Smooth muscle cell (in vitro differentiated cells): ENCODE measurements at regions not wholly inside any gene's neighbourhood (a gene's known extent, or its start where the extent isn't known, plus 50 kb on each side); places are given as distances from the start of the nearest gene placed in this dataset.

ENCODE experiments used
- DNase-seq: peaks from one replicate; lab custom pipeline; 2025; ENCODE audit not compliant: unreplicated experiment; lab: John Stamatoyannopoulos, UW
- H2AFZ ChIP-seq: fragments of 200-600 bp; sonication (generic); 2 replicates; pipeline ENCODE4 v1.6.0; 2016; ENCODE audit warnings: antibody characterized with exemption, low read depth, mild to moderate bottlenecking
- H3F3A ChIP-seq: fragments of 200-600 bp; sonication (generic); 2 replicates; pipeline ENCODE4 v1.6.0; 2017; ENCODE audit warnings: antibody characterized with exemption, low read depth
- H3K27ac ChIP-seq: fragments of 200-600 bp; sonication (generic); 2 replicates; pipeline ENCODE4 v1.5.1; 2016; ENCODE audit warnings: low read depth, mild to moderate bottlenecking
- H3K27me3 ChIP-seq: fragments of 200-600 bp; sonication (generic); 2 replicates; pipeline ENCODE4 v1.6.1; 2016; ENCODE audit warnings: low read depth, mild to moderate bottlenecking
- H3K36me3 ChIP-seq: fragments of 200-600 bp; sonication (generic); 2 replicates; pipeline ENCODE4 v1.5.1; 2016; ENCODE audit warnings: low read depth
- H3K4me1 ChIP-seq: fragments of 200-600 bp; sonication (generic); 2 replicates; pipeline ENCODE4 v1.5.1; 2016; ENCODE audit warnings: low read depth
- H3K4me2 ChIP-seq: fragments of 200-600 bp; sonication (generic); 2 replicates; pipeline ENCODE4 v1.6.0; 2016; ENCODE audit warnings: mild to moderate bottlenecking
- H3K4me3 ChIP-seq: fragments of 200-600 bp; sonication (generic); 2 replicates; pipeline ENCODE4 v1.5.1; 2016; ENCODE audit warnings: mild to moderate bottlenecking
- H3K79me2 ChIP-seq: fragments of 200-600 bp; sonication (generic); 2 replicates; pipeline ENCODE4 v1.6.0; 2016; ENCODE audit warnings: low read depth, mild to moderate bottlenecking
- H3K9ac ChIP-seq: fragments of 200-600 bp; sonication (generic); 2 replicates; pipeline ENCODE4 v1.6.0; 2016; ENCODE audit warnings: low read depth
- H3K9me3 ChIP-seq: fragments of 200-600 bp; sonication (generic); replicated peaks from 2 replicates; pipeline ENCODE4 v1.5.1; 2016; ENCODE audit warnings: low read depth
- H4K20me1 ChIP-seq: fragments of 200-600 bp; sonication (generic); 2 replicates; pipeline ENCODE4 v1.6.0; 2016; ENCODE audit warnings: low read depth
- CTCF ChIP-seq: fragments of 200-600 bp; sonication (generic); IDR thresholded peaks from 2 replicates; pipeline ENCODE4 v1.5.1; 2017; ENCODE audit warnings: borderline replicate concordance, mild to moderate bottlenecking, antibody characterized with exemption; ENCODE audit not compliant: insufficient read depth, poor library complexity, severe bottlenecking
- WGBS: methylation state at CpG from one replicate; pipeline ENCODE4 v1.1.7; 2016; ENCODE audit warnings: low lambda C conversion rate; 5-methylcytosine and 5-hydroxymethylcytosine counted together

DNA sequence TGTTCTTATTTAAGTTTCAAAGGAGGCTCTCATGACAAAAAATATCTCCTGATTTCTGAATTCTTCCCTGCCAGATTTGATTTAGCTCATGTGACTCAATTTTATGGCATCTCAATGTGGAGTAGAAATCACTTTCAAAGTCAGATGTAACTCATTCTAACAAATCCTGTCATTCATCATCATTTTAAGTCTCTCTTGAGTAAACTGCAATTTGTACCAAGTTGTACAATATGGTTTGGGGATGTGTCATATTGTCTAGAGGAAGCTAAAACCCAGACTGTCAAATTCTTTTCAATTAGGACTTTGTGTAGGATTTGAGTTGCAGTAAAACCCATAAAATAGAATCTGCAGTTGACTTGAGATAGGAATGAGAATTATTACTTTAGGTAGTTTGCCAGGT is 2101.0 kb downstream of the NCAM2 start:
- H3K9ac ChIP-seq = no peak overlapping the region
- no peak overlapping the region for H2AFZ ChIP-seq
- no peaks in the 10 kb centered on the region for H3K27me3 ChIP-seq
- H3K27ac ChIP-seq = no peak overlapping the region
- no peaks in the 10 kb centered on the region for H3K79me2 ChIP-seq
- H3K4me2 ChIP-seq = no peak overlapping the region
- H4K20me1 ChIP-seq = no peaks in the 10 kb centered on the region
- no peaks in the 10 kb centered on the region for H3K9me3 ChIP-seq
- H3K36me3 ChIP-seq = no peaks in the 10 kb centered on the region
- H3F3A ChIP-seq = no peaks in the 10 kb centered on the region
- no peak overlapping the region for H3K4me3 ChIP-seq
- no peak for TF ChIP-seq CTCF
- DNase-seq = no peak
- H3K4me1 ChIP-seq = no peaks in the 10 kb centered on the region

- Histone ChIP-seq H4K20me1 (no peaks in the 10 kb centered on the region), H3K27me3 (no peaks in the 10 kb centered on the region), H3F3A (no peaks in the 10 kb centered on the region), H3K4me2 (no peak overlapping the region), H3K9ac (no peak overlapping the region), H3K79me2 (no peaks in the 10 kb centered on the region), H3K27ac (no peak overlapping the region), H3K4me3 (no peak overlapping the region), H3K36me3 (no peaks in the 10 kb centered on the region), H3K4me1 (no peaks in the 10 kb centered on the region), H2AFZ (no peak overlapping the region), H3K9me3 (no peaks in the 10 kb centered on the region)
- DNase-seq = no peak
- no peak for TF ChIP-seq CTCF
- 94% methylated on average over 14 of the region's 14 CpGs for WGBS
Measured at GRCh38 chr21:23101111-23101510, 2102.9 kb downstream of the NCAM2 start.

GRCh38 chr21:23108533-23108932 is 2110.3 kb downstream of the NCAM2 start:
- Histone ChIP-seq H2AFZ (no peak overlapping the region), H3K4me1 (no peaks in the 10 kb centered on the region), H3K4me2 (no peak overlapping the region), H4K20me1 (no peaks in the 10 kb centered on the region), H3K4me3 (no peak overlapping the region), H3K27me3 (no peaks in the 10 kb centered on the region), H3K27ac (no peak overlapping the region), H3K36me3 (no peaks in the 10 kb centered on the region), H3K9ac (no peak overlapping the region), H3K79me2 (no peaks in the 10 kb centered on the region), H3K9me3 (no peaks in the 10 kb centered on the region), H3F3A (no peaks in the 10 kb centered on the region)
- TF ChIP-seq CTCF = no peak
- DNase-seq = no peak

DNA sequence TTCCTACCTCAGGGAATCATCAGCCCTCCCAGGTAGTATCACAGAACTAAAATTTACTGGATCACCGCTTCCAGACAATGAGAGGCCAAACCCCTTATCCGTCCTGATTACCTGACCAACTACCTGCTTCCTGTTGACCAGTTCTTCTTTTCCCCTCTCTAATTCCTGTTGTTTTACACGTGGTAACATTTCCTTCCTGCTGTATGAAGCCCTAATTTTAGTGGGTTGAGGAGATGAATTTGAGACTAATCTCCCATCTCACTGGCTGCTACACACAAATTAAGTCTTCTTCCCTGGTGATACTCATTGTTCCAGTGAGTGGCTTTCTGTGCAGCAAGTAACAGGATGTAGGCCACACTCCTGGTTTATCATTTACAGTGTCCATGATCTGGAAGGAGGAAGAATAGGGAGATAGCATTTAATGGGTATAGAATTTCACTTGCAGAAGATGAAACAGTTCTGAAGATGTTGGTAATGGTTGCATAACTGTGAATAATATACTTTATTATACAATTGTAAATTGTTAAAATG is 2112.9 kb downstream of the NCAM2 start:
- H3K9ac ChIP-seq = no peak overlapping the region
- no peak overlapping the region for H3K4me2 ChIP-seq

More for the DNA sequence above, 2112.9 kb downstream of the NCAM2 start:
- Histone ChIP-seq H3K79me2 (no peaks in the 10 kb centered on the region), H3K27ac (no peak overlapping the region), H2AFZ (no peak overlapping the region), H3K4me3 (no peak overlapping the region), H3F3A (no peaks in the 10 kb centered on the region), H3K4me1 (no peaks in the 10 kb centered on the region), H3K27me3 (no peaks in the 10 kb centered on the region), H4K20me1 (no peaks in the 10 kb centered on the region), H3K36me3 (no peaks in the 10 kb centered on the region), H3K9me3 (no peaks in the 10 kb centered on the region)
- DNase-seq = no peak
- WGBS = 69% methylated on average over 3 of the region's 3 CpGs
- no peak for TF ChIP-seq CTCF
